Esophagus squamous epithelium (tissue), 5 donors: ENCODE measurements at regions not wholly inside any gene's neighbourhood (a gene's known extent, or its start where the extent isn't known, plus 50 kb on each side); places are given as distances from the start of the nearest gene placed in this dataset.

Source experiments
- DNase-seq: peaks from one replicate; lab custom pipeline; 2025; lab: John Stamatoyannopoulos, UW
- H3K27ac ChIP-seq, 4 donors: fragments of 200-600 bp; sonication (generic); one replicate each; pipeline ENCODE4 v1.5.1; 2016 to 2019; ENCODE audit warnings: mild to moderate bottlenecking in 1 of 4
- H3K27me3 ChIP-seq, 4 donors: fragments of 200-600 bp; sonication (generic); 1 replicate in 3 of 4; 2 replicates in 1 of 4; pipeline versions ENCODE4 v1.5.1 to v1.6.0; 2017 to 2021; ENCODE audit warnings: antibody characterized with exemption in 1 of 4
- H3K36me3 ChIP-seq, 3 donors: fragments of 200-600 bp; sonication (generic); one replicate each; pipeline ENCODE4 v1.5.1; 2016 to 2019
- H3K4me1 ChIP-seq, 3 donors: fragments of 200-600 bp; sonication (generic); one replicate each; pipeline ENCODE4 v1.5.1; 2017 to 2019
- H3K4me3 ChIP-seq, 4 donors: fragments of 200-600 bp; sonication (generic); 1 replicate in 3 of 4; 2 replicates in 1 of 4; pipeline ENCODE4 v1.5.1; 2016 to 2019; ENCODE audit warnings: mild to moderate bottlenecking in 2 of 4, moderate library complexity in 1 of 4
- H3K9me3 ChIP-seq, 3 donors: fragments of 200-600 bp; sonication (generic); one replicate each; pipeline ENCODE4 v1.5.1; 2016 to 2019
- POLR2A ChIP-seq, 4 donors: fragments of 450-650 bp; IDR thresholded peaks; one replicate each; pipeline ENCODE4 v1.6.1; 2017; ENCODE audit warnings: antibody characterized with exemption in 4 of 4, mild to moderate bottlenecking in 4 of 4, moderate library complexity in 3 of 4
- WGBS, 2 donors: methylation state at CpG; one replicate each; pipeline ENCODE4 v1.1.5; 2018; 5-methylcytosine and 5-hydroxymethylcytosine counted together
- intact Hi-C: fragments of 100-400 bp; cut with DNase I; formaldehyde crosslinking; loops from one replicate; pipeline ENCODE4 v1.15.0; 2022
- TF ChIP-seq, protein P1 (sequence below), 6 experiments: fragments of 450-650 bp in 4 of 6; fragments of 200-600 bp in 2 of 6; sonication (generic) in 2 of 6; IDR thresholded peaks; one replicate each; pipeline ENCODE4 v1.5.1; 2016 to 2019; ENCODE audit warnings: antibody characterized with exemption in 6 of 6, mild to moderate bottlenecking in 4 of 6, moderate library complexity in 4 of 6
- donor health status: DM: yes; HTN: yes; CAD: no.

DNA sequence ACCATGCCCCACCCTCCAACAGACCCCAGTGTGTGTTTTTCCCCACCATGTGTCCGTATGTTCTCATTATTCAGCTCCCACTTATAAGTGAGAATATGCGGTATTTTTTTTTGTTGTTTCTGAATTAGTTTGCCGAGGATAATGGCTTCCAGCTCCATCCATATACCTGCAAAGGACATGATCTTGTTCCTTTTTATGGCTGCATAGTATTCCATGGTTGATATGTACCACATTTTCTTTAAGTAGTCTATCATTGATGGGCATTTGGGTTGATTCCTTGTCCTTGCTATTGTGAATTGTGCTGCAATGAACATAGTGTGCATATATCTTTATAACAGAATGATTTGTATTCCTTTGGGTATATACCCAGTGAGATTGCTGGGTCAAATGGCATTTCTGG is 176.9 kb downstream of the UTRN start:
- H3K9me3 ChIP-seq, result no peaks in the 10 kb centered on the region
- peaks cover 0 to 90% (median 14%) of the 10 kb centered on the region in 3 donors for H3K36me3 ChIP-seq
- no peaks in the 10 kb centered on the region for H3K27me3 ChIP-seq
- H3K4me1 ChIP-seq, result peaks cover 0 to 6% (median 4%) of the 10 kb centered on the region in 3 donors
- DNase-seq, result no peak
- H3K4me3 ChIP-seq, result no peak overlapping the region
- no peak overlapping the region for H3K27ac ChIP-seq
- intact Hi-C loops, result no loop called here
- TF ChIP-seq, protein P1, sequence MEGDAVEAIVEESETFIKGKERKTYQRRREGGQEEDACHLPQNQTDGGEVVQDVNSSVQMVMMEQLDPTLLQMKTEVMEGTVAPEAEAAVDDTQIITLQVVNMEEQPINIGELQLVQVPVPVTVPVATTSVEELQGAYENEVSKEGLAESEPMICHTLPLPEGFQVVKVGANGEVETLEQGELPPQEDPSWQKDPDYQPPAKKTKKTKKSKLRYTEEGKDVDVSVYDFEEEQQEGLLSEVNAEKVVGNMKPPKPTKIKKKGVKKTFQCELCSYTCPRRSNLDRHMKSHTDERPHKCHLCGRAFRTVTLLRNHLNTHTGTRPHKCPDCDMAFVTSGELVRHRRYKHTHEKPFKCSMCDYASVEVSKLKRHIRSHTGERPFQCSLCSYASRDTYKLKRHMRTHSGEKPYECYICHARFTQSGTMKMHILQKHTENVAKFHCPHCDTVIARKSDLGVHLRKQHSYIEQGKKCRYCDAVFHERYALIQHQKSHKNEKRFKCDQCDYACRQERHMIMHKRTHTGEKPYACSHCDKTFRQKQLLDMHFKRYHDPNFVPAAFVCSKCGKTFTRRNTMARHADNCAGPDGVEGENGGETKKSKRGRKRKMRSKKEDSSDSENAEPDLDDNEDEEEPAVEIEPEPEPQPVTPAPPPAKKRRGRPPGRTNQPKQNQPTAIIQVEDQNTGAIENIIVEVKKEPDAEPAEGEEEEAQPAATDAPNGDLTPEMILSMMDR (IDR thresholded peaks at IDR 0.05), result no peak
- TF ChIP-seq POLR2A (IDR thresholded peaks at IDR 0.05), result no peak
- 97 to 98% methylated on average over 3 of the region's 3 CpGs for WGBS, 2 donors

DNA sequence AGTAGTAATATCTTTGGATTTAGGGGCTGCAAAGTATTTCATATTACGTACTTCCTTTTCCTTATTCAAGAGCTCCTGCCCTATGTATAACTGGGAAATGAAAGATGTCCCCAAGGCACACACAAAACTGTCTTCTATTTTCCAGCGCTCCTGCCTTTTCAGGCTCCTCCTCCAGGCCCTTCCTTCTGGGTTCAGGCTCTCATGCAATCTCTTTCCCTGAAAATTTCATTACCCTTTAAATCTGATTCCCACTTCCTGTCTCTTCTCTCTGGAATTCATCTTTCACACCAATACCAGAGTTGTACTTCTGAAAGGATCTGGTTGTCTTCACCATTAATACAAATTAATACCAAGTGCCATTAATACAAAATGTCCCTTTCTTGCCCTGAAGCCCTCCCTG is 181.6 kb downstream of the UTRN start:
- intact Hi-C loops, result no loop called here
- Histone ChIP-seq H3K36me3 (peaks cover 0 to 70% (median 5%) of the 10 kb centered on the region in 3 donors), H3K9me3 (no peaks in the 10 kb centered on the region), H3K27ac (no peak overlapping the region), H3K4me1 (peaks cover 0 to 12% (median 4%) of the 10 kb centered on the region in 3 donors), H3K27me3 (no peaks in the 10 kb centered on the region), H3K4me3 (no peak overlapping the region)
- no peak for DNase-seq
- TF ChIP-seq POLR2A (IDR thresholded peaks at IDR 0.05), result no peak
- TF ChIP-seq, protein P1 (IDR thresholded peaks at IDR 0.05), result no peak
- 90 to 93% methylated on average over 2 of the region's 2 CpGs for WGBS, 2 donors

DNA sequence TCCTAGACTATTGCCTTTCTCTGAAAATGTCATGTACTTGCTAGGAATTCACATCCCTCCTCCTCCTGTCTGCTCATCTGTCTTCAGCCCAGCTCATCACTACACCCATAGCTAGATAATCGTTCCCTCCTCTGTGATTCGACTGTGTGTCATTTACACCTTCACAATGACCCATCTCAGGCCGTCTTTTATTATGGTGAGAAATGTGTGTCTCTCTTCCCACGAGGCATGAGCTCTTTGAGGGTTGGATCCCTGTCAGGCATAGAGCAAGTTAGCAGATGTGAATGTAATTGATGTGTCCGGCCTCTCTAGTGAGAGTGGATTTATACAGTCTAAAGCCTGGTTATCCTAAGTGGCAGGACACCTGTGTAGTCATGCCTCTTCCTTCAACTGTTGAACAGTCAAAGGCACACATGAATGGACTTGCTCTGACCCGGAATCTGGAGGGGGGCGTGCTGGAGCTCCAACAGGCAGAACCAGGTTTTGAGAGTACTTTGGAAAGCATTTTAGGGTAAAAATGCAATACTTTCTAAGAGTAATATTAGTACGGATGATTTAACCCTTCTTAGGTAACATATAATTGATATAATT is 182.1 kb downstream of the UTRN start:
- intact Hi-C loops, result no loop called here
- DNase-seq, result no peak
- no peaks in the 10 kb centered on the region for H3K27me3 ChIP-seq
- no peak overlapping the region for H3K27ac ChIP-seq
- peaks cover 0 to 12% (median 4%) of the 10 kb centered on the region in 3 donors for H3K4me1 ChIP-seq
- TF ChIP-seq, protein P1 (IDR thresholded peaks at IDR 0.05), result no peak
- TF ChIP-seq POLR2A (IDR thresholded peaks at IDR 0.05), result no peak
- no peaks in the 10 kb centered on the region for H3K9me3 ChIP-seq
- H3K36me3 ChIP-seq, result peaks cover 0 to 70% (median 5%) of the 10 kb centered on the region in 3 donors
- WGBS, 2 donors, result 49 to 50% methylated on average over 8 of the region's 8 CpGs
- H3K4me3 ChIP-seq, result no peak overlapping the region

DNA sequence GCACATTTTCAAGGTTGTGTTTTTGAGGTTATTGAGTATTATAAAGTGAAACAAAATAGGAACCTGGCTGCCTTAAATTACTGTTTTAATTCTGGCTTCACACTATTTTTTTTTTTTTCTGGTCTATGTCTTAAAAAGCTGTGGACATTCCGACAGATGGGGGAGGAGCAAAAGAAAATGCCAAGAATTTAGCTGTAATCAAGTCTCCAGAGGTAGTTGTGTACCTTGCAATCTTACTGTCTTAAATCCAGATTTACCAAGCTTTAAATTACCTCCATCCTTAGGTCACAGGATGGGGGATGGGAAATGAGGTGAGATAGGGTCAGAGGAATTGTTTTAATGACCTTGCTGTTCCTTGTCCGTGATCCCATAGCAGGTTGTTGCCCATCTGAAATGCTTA is 182.8 kb downstream of the UTRN start:
- no peak for DNase-seq
- no peaks in the 10 kb centered on the region for H3K9me3 ChIP-seq
- no peak overlapping the region for H3K27ac ChIP-seq
- H3K27me3 ChIP-seq, result no peaks in the 10 kb centered on the region
- intact Hi-C loops, result no loop called here
- H3K4me3 ChIP-seq, result no peak overlapping the region
- TF ChIP-seq POLR2A (IDR thresholded peaks at IDR 0.05), result no peak
- TF ChIP-seq, protein P1 (IDR thresholded peaks at IDR 0.05), result no peak
- 79 to 82% methylated on average over 2 of the region's 2 CpGs for WGBS, 2 donors
- peaks cover 0 to 12% (median 4%) of the 10 kb centered on the region in 3 donors for H3K4me1 ChIP-seq
- H3K36me3 ChIP-seq, result peaks cover 0 to 70% (median 0%) of the 10 kb centered on the region in 3 donors

DNA sequence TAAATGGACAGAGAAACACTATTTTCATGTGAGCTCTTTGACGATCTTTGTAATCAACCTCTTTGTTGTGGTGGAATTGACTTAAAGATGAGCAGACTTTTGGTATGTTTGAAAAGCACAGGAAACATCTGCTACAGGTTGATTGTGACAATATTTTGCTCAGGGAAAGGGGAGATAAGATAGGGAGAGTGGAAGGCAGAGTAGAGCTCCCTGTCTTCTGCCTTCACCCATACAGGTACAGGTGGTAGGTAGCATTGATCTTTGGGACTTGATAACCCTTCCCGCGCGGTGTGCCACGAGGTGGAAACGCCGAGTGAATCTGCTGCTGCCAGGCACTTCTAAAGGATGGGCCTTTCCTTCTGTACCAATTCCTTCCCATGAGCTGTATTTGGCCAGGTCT is 183.6 kb downstream of the UTRN start:
- no peaks in the 10 kb centered on the region for H3K9me3 ChIP-seq
- 80 to 100% methylated on average over 1 to 7 of the region's 7 CpGs for WGBS, 2 donors
- H3K36me3 ChIP-seq, result peaks cover 0 to 71% (median 0%) of the 10 kb centered on the region in 3 donors
- peaks cover 0 to 12% (median 4%) of the 10 kb centered on the region in 3 donors for H3K4me1 ChIP-seq
- H3K27ac ChIP-seq, result no peak overlapping the region
- H3K27me3 ChIP-seq, result no peaks in the 10 kb centered on the region
- intact Hi-C loops, result no loop called here
- TF ChIP-seq, protein P1 (IDR thresholded peaks at IDR 0.05), result no peak
- no peak for TF ChIP-seq POLR2A (IDR thresholded peaks at IDR 0.05)
- no peak overlapping the region for H3K4me3 ChIP-seq
- DNase-seq, result no peak
